Ovary (tissue), 7 donors: ENCODE measurements at regions not wholly inside any gene's neighbourhood (a gene's known extent, or its start where the extent isn't known, plus 50 kb on each side); places are given as distances from the start of the nearest gene placed in this dataset.

ENCODE experiments used
- DNase-seq, 5 donors: peaks; one replicate each; pipeline ENCODE4 v3.0.0-alpha.2; 2019 to 2020
- H3K27ac ChIP-seq, 2 donors: fragments of 200-600 bp; one replicate each; pipeline versions ENCODE4 v1.5.1 to v1.8.0; 2019 to 2022
- H3K27me3 ChIP-seq: fragments of 200-600 bp; one replicate; pipeline ENCODE4 v1.8.0; 2022
- H3K36me3 ChIP-seq: fragments of 200-600 bp; sonication (generic); one replicate; pipeline ENCODE4 v1.5.1; 2019
- H3K4me1 ChIP-seq: one replicate; pipeline ENCODE4 v1.8.1; 2013; ENCODE audit warnings: mild to moderate bottlenecking, moderate library complexity; ENCODE audit not compliant: insufficient read depth
- H3K4me3 ChIP-seq: fragments of 200-600 bp; sonication (generic); one replicate; pipeline ENCODE4 v1.5.1; 2017
- H3K9me3 ChIP-seq, 2 donors: fragments of 200-600 bp in 1 of 2; sonication (generic) in 1 of 2; one replicate each; pipeline versions ENCODE4 v1.5.1 to v1.8.1; 2013 to 2019; ENCODE audit warnings: mild to moderate bottlenecking in 1 of 2, moderate library complexity in 1 of 2
- EP300 ChIP-seq: sonication (generic); formaldehyde crosslinking; IDR thresholded peaks from one replicate; pipeline ENCODE4 v1.6.1; 2017; ENCODE audit warnings: antibody characterized with exemption
- POLR2A ChIP-seq: fragments of 450-650 bp; IDR thresholded peaks from one replicate; pipeline ENCODE4 v1.6.1; 2017; ENCODE audit warnings: antibody characterized with exemption, mild to moderate bottlenecking, moderate library complexity
- WGBS, 3 donors: extraction: QIAGEN DNeasy Blood & Tissue Kit in 1 of 3; methylation state at CpG; one replicate each; pipeline versions ENCODE4 v1.1.5 to v1.1.7; 2013 to 2017; 5-methylcytosine and 5-hydroxymethylcytosine counted together
- intact Hi-C, 4 donors: fragments of 100-400 bp; cut with DNase I; formaldehyde crosslinking; loops; one replicate each; pipeline versions ENCODE4 v1.11.0 to v1.15.1; 2022 to 2023
- TF ChIP-seq, protein P1 (sequence below), 3 donors: fragments of 450-650 bp in 2 of 3; fragments of 200-600 bp in 1 of 3; IDR thresholded peaks; one replicate each; pipeline versions ENCODE4 v1.5.1 to v1.8.0; 2016 to 2022; ENCODE audit warnings: antibody characterized with exemption in 3 of 3, mild to moderate bottlenecking in 1 of 3
- donor health status: DM: no; HTN: no; CAD: no; lungs with moderate emphysema.
- donor health status: DM: no; HTN: no; CAD: no.
- donor health status: Bipolar disorder and iron deficiency.
- donor health status: DM: no; HTN: no; CAD: no.
- donor health status: DM: yes; HTN: yes; CAD: no.

DNA sequence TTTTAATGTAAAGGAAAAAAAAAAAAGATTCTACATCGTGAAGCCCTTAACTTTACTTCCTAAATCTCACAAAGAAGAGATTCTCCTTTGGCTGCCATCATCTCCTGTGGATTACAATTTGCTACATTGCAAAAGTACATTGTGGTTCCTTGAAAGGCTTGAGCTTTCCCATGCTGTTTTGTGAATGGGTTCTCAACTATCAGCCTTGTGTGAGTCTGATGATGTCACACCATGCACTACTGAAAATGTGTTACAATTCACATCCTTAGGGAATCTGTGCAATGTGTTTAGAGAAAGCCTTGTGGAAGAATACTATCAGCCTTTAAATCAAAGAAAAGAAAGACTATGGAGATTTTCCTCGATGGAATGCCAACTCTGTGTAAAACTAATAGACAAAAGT, 510.0 kb upstream of the ALCAM start:
- intact Hi-C loops: no loop called here
- Histone ChIP-seq H3K27me3 (no peaks in the 10 kb centered on the region), H3K4me1 (no peaks in the 10 kb centered on the region), H3K27ac (no peak overlapping the region), H3K4me3 (no peak overlapping the region), H3K9me3 (no peaks in the 10 kb centered on the region), H3K36me3 (no peaks in the 10 kb centered on the region)
- WGBS, 3 donors: 66 to 73% (median 67%) methylated on average over 2 of the region's 2 CpGs
- DNase-seq: no peak
- no peak for TF ChIP-seq POLR2A
- TF ChIP-seq, protein P1, sequence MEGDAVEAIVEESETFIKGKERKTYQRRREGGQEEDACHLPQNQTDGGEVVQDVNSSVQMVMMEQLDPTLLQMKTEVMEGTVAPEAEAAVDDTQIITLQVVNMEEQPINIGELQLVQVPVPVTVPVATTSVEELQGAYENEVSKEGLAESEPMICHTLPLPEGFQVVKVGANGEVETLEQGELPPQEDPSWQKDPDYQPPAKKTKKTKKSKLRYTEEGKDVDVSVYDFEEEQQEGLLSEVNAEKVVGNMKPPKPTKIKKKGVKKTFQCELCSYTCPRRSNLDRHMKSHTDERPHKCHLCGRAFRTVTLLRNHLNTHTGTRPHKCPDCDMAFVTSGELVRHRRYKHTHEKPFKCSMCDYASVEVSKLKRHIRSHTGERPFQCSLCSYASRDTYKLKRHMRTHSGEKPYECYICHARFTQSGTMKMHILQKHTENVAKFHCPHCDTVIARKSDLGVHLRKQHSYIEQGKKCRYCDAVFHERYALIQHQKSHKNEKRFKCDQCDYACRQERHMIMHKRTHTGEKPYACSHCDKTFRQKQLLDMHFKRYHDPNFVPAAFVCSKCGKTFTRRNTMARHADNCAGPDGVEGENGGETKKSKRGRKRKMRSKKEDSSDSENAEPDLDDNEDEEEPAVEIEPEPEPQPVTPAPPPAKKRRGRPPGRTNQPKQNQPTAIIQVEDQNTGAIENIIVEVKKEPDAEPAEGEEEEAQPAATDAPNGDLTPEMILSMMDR (IDR thresholded peaks at IDR 0.05): no peak
- TF ChIP-seq EP300: no peak

- no peak overlapping the region for H3K27ac ChIP-seq
- TF ChIP-seq, protein P1 (IDR thresholded peaks at IDR 0.05): no peak
- no peak for TF ChIP-seq POLR2A
- TF ChIP-seq EP300: no peak
- DNase-seq: no peak
- WGBS, 3 donors: 81 to 83% (median 82%) methylated on average over 2 of the region's 2 CpGs
- intact Hi-C loops: no loop called here
- no peaks in the 10 kb centered on the region for H3K4me1 ChIP-seq
- no peak overlapping the region for H3K4me3 ChIP-seq
- H3K27me3 ChIP-seq: no peaks in the 10 kb centered on the region
- H3K36me3 ChIP-seq: no peaks in the 10 kb centered on the region
- no peaks in the 10 kb centered on the region for H3K9me3 ChIP-seq
Measured at GRCh38 chr3:104868291-104868690, 498.4 kb upstream of the ALCAM start.

- H3K4me3 ChIP-seq: no peak overlapping the region
- H3K4me1 ChIP-seq: no peaks in the 10 kb centered on the region
- DNase-seq: no peak
- WGBS, 3 donors: 94 to 100% (median 98%) methylated on average over 1 of the region's 1 CpG
- no peaks in the 10 kb centered on the region for H3K9me3 ChIP-seq
- no peak for TF ChIP-seq POLR2A
- TF ChIP-seq EP300: no peak
- TF ChIP-seq, protein P1 (IDR thresholded peaks at IDR 0.05): no peak
- intact Hi-C loops: no loop called here
- H3K27ac ChIP-seq: no peak overlapping the region
- H3K27me3 ChIP-seq: no peaks in the 10 kb centered on the region
- H3K36me3 ChIP-seq: no peaks in the 10 kb centered on the region
Measured at GRCh38 chr3:104870276-104870675, 496.4 kb upstream of the ALCAM start.

DNA sequence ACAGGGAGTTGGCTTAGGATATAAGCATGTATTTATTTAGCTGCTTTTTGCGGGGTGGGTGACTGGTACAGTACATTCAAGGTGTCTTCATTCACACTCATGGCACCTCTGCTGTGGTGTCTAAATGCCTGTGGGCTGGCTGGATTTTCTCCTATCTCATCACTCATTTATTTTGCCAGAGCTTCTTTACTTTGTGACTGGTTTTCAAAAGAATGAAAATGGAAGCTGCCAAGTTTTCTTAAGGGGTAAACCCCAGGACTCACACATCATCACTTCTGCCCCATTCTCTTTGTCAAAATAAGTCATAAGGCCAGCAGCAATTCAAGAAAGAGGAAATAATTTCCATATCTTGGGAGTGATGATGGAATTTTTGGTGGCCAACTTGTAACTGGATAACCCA, 493.4 kb upstream of the ALCAM start:
- Histone ChIP-seq H3K4me1 (no peaks in the 10 kb centered on the region), H3K27ac (no peak overlapping the region), H3K36me3 (no peaks in the 10 kb centered on the region), H3K9me3 (no peaks in the 10 kb centered on the region), H3K27me3 (no peaks in the 10 kb centered on the region), H3K4me3 (no peak overlapping the region)
- intact Hi-C loops: no loop called here
- DNase-seq: no peak
- 93 to 99% (median 94%) methylated on average over 1 of the region's 1 CpG for WGBS, 3 donors
- TF ChIP-seq EP300 (no peak), POLR2A (no peak)
- TF ChIP-seq, protein P1 (IDR thresholded peaks at IDR 0.05): no peak

DNA sequence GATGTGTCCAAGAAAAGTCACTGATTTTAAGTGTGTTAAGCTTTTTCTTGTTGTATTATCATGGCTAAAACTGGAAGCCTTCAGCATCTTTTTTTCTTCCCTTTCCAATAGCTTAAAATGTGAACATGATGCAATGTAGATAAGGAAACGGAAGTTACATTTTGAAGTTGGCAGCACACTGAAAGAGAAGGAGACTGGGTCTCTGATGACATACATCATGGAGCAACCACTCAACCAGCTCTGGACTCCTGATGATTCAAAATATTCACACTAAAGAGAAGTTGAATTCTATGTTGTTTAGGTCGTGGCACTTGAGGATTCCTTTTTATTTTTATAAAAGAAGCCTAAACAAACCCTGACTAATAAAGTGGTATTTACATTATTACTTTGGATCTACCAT, 488.3 kb upstream of the ALCAM start:
- Histone ChIP-seq H3K27me3 (no peaks in the 10 kb centered on the region), H3K36me3 (no peaks in the 10 kb centered on the region), H3K27ac (no peak overlapping the region), H3K4me3 (no peak overlapping the region), H3K9me3 (no peaks in the 10 kb centered on the region), H3K4me1 (no peaks in the 10 kb centered on the region)
- 42 to 49% (median 46%) methylated on average over 2 of the region's 2 CpGs for WGBS, 3 donors
- no peak for DNase-seq
- intact Hi-C loops: no loop called here
- TF ChIP-seq EP300 (no peak), POLR2A (no peak)
- TF ChIP-seq, protein P1 (IDR thresholded peaks at IDR 0.05): no peak
